ENCODE measurements at regions not wholly inside any gene's neighbourhood (a gene's known extent, or its start where the extent isn't known, plus 50 kb on each side); places are given as distances from the start of the nearest gene placed in this dataset.

DNA sequence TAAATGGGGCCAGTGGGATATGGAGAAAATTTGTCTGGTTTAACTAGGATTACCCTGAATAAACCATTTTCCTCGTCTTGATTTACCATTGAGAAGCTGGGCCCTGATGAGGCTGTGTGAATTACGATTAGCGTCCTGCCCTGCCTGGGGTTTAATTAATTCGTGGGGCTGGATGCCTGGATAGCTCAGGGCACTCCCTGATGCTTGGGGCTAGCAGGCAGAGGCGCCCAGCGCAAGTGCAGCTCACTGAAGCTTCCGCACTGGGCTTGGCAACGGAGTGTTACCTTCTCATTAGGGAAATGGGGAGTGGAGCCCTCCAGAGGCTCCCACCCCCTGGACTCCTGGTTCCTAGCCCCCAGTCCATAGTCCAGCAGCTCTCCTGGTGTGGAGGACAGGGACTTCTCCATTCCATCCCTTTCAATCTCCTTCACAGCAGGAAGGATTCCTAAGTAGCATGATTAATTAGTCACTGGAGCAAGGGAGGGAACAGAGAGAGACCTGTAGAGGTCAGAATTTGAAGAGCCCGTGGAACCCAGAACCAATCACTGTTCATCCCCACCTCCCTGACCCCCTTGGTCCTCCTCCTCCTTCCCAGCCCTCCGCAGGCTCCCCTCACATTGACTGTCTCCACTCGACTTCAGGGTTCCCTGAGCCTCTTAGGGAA lies 107.2 kb downstream of the UQCRFS1 start:
- in situ Hi-C loops (cut with MboI; ENCODE audit: low sequenced_read_pairs in 4 of 4), result loop anchor here in 1 of 4 donors (25.0 kb wide), 1 partner anchor 157 kb away; no protein-coding TSS in a partner anchor

DNA sequence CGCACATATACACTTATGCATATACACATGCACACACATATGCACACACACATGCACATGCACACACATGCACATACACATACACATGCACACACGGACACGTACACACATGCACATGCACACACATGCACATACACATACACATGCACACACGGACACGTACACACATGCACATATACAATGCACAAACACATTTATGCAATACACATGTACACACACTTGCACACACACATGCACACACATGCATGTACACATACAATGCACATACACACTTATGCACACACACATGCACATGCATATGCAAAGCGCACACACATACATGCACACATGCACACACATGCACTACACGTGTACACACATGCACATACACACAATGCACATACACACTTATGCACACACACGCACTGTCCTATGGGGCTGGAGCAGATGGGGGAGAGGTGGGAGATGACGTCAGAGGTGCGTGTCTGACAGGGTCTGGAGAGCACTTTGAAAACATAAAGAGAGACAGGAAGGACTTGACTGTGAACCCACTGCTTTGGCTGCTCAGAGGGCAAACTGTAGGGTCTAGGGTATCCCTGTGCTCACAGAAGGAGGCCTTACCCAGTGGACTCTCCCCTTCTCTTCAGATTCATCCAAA lies 108.2 kb downstream of the UQCRFS1 start:
- in situ Hi-C loops (cut with MboI; ENCODE audit: low sequenced_read_pairs in 4 of 4), result loop anchor here in 1 of 4 donors (25.0 kb wide), 1 partner anchor 158 kb away; no protein-coding TSS in a partner anchor
- no peak for DNase-seq
- H3K4me1 ChIP-seq, result no peaks in the 10 kb centered on the region
- no peaks in the 10 kb centered on the region for H3K27me3 ChIP-seq
- H3K9me3 ChIP-seq, result no peaks in the 10 kb centered on the region
- no peak overlapping the region for H3K4me3 ChIP-seq
- TF ChIP-seq, protein P1, sequence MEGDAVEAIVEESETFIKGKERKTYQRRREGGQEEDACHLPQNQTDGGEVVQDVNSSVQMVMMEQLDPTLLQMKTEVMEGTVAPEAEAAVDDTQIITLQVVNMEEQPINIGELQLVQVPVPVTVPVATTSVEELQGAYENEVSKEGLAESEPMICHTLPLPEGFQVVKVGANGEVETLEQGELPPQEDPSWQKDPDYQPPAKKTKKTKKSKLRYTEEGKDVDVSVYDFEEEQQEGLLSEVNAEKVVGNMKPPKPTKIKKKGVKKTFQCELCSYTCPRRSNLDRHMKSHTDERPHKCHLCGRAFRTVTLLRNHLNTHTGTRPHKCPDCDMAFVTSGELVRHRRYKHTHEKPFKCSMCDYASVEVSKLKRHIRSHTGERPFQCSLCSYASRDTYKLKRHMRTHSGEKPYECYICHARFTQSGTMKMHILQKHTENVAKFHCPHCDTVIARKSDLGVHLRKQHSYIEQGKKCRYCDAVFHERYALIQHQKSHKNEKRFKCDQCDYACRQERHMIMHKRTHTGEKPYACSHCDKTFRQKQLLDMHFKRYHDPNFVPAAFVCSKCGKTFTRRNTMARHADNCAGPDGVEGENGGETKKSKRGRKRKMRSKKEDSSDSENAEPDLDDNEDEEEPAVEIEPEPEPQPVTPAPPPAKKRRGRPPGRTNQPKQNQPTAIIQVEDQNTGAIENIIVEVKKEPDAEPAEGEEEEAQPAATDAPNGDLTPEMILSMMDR (IDR thresholded peaks at IDR 0.05 in 4 of 5, conservative IDR thresholded peaks at IDR 0.05 in 1 of 5), result no peak
- TF ChIP-seq POLR2A (IDR thresholded peaks at IDR 0.05), result no peak
- H3K27ac ChIP-seq, result no peak overlapping the region
- intact Hi-C loops (cut with DNase I; ENCODE audit: low total_unique reads), result no loop called here
- no peaks in the 10 kb centered on the region for H3K36me3 ChIP-seq
- no peak for ATAC-seq

More for the DNA sequence above, 107.2 kb downstream of the UQCRFS1 start:
- no peak for DNase-seq
- Histone ChIP-seq H3K27ac (no peak overlapping the region), H3K36me3 (no peaks in the 10 kb centered on the region), H3K4me3 (no peak overlapping the region), H3K4me1 (no peaks in the 10 kb centered on the region), H3K9me3 (no peaks in the 10 kb centered on the region), H3K27me3 (no peaks in the 10 kb centered on the region)
- ATAC-seq, result no peak
- intact Hi-C loops (cut with DNase I; ENCODE audit: low total_unique reads), result no loop called here
- no peak for TF ChIP-seq POLR2A (IDR thresholded peaks at IDR 0.05)
- TF ChIP-seq, protein P1 (IDR thresholded peaks at IDR 0.05 in 4 of 5, conservative IDR thresholded peaks at IDR 0.05 in 1 of 5), result no peak

DNA sequence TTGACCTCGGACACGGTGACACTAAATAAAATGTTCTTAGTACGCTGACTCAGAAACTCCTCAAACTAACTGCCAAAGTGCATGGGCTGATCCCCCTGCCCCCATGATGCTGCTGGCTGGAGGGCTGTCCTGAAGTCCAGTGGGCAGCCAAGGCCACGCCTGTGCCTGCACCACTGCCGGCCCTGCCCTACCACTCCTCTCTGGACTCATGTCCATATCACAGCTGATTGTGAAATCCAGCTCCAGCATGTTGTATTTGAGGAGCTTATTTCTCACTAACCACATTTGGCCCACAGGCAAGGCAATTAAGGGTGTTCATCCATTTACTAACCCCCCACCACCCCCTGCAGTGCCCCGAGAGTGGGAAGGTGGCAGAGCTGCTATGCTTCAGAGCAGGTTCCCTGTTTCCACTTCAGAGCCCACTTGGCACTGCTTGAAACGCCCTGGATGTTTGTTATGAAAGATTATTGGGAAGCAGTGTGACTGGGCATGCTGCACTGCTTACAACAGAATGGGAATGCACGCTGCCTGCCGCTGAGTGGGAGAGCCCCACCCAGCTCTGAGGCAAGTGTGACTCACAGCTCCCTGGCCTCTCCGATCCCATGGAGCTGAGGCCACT lies 114.0 kb downstream of the UQCRFS1 start:
- Histone ChIP-seq H3K4me3 (no peak overlapping the region), H3K27ac (peak overlapping the region; percentile 52 to 83 (median 69)), H3K9me3 (no peaks in the 10 kb centered on the region), H3K4me1 (peaks cover 0 to 10% of the 10 kb centered on the region in 2 donors), H3K27me3 (no peaks in the 10 kb centered on the region), H3K36me3 (no peaks in the 10 kb centered on the region)
- in situ Hi-C loops (cut with MboI; ENCODE audit: low sequenced_read_pairs in 4 of 4), result no loop called here
- TF ChIP-seq, protein P1 (IDR thresholded peaks at IDR 0.05 in 4 of 5, conservative IDR thresholded peaks at IDR 0.05 in 1 of 5), result no peak
- TF ChIP-seq POLR2A (IDR thresholded peaks at IDR 0.05), result peak in 1 of 2 donors; percentile 10
- intact Hi-C loops (cut with DNase I; ENCODE audit: low total_unique reads), result no loop called here
- DNase-seq (peak; percentile 68 to 77), ATAC-seq (peak; percentile 83 to 86)

DNA sequence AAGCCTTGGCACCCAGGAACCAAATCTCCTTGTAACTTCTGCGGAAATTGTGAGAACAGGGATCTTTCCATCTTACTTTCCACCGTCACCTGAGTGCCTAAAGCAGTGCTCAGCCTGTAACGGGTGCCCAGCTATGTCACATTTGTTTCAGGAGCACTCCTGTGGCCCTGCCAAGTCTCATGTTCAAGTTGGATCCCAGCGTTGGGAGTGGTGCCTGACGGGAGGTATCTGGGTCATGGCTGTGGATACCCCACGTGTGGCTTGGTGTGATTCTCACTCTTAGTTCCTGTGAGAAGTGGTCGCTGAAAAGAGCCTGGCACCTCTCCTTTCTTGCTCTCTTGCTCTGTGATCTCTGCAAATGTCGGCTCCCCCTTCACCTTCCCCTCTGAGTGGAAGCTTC lies 114.9 kb downstream of the UQCRFS1 start:
- Histone ChIP-seq H3K4me3 (no peak overlapping the region), H3K27me3 (no peaks in the 10 kb centered on the region), H3K9me3 (no peaks in the 10 kb centered on the region), H3K36me3 (no peaks in the 10 kb centered on the region), H3K27ac (peak overlapping the region; percentile 52 to 83 (median 69)), H3K4me1 (peaks cover 0 to 10% of the 10 kb centered on the region in 2 donors)
- in situ Hi-C loops (cut with MboI; ENCODE audit: low sequenced_read_pairs in 4 of 4) (no loop called here), intact Hi-C loops (cut with DNase I; ENCODE audit: low total_unique reads) (no loop called here)
- ATAC-seq (peak in 1 of 2 donors; percentile 43), DNase-seq (peak; percentile 30 to 41)
- TF ChIP-seq, protein P1 (IDR thresholded peaks at IDR 0.05 in 4 of 5, conservative IDR thresholded peaks at IDR 0.05 in 1 of 5), result no peak
- TF ChIP-seq POLR2A (IDR thresholded peaks at IDR 0.05), result no peak

Data from gastrocnemius medialis (tissue), 4 donors.